ENCODE measurements at regions not wholly inside any gene's neighbourhood (a gene's known extent, or its start where the extent isn't known, plus 50 kb on each side); places are given as distances from the start of the nearest gene placed in this dataset.

DNA sequence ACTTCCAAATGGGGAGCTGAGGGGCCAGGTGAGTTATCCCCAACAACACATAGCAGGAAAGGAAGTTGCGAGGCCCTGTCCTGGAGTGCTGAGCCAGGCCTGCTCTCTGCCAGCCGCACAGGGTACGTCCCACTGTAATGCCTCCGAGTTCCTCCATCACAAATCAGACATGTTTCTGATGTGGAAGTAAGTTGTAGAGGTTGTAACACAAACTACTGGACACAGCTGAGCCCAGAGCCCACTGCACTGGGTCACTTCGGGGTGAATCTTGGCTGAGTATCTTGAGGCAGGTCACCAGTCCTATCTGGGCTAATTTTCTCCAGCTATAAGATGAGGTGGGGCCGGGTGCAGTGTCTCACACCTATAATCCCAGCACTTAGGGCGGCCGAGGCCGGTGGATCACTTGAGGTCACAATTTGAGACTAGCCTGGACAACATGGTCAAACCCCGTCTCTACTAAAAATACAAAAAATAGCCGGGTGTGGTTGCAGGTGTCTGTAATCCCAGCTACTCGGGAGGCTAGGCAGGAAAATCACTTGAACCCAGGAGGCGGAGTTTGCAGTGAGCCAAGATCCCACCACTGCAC lies 100.8 kb upstream of the CDH5 start:
- DNase-seq (ENCODE audit: low read depth in 2 of 2), result no peak

DNA sequence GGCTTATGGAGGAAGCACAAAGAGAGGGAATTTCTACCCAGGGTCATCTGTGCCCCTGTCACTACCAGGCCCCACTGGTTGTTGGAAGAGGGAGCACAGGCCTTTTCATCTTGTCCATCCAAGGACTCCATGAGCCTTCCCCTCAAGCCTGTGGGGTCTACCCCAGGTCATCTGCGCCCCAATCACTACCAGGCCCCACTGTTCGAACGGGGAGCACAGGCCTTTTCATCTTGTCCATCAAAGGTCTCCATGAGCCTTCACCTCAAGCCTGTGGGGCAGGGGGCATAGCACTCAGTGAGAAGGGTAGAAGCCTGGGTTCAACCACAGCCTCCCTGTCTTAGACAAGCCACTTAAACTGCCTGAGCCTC lies 101.5 kb upstream of the CDH5 start:
- DNase-seq (ENCODE audit: low read depth in 2 of 2), result no peak

DNA sequence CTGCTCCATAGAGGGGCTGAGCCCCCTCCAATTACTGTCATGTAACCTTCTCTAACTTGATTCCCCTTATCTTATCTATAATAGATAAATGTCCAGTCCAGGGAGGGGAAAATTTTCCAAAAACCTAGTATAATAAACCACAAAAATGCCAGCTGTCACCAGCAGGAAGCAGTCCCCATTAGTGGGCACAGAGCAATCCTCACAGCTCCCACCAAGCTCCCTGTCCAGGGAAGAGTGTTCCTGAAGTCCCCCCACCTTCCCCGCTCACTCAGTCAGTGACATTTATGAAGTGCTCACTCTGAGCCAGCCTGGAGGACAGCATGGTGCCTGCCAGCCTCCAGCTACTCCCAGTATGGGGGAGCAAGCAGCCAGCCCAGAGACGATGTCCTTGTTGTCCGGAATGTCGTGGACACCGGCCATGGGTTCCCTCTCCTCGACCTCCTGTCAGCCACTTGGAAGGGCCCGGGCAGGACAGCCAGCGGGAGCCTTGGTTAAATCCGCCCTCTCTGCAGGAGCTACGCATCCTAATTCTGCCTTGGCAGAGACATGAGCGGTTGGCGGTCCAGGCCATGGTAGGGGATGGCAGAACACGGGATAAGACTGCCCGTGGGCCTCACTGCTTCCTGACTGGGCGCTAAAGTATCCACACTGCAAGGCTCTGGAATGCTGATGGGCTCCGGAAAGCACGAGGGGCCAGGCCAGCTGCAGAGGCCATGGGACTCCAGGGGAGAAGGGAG lies 102.0 kb upstream of the CDH5 start:
- no peak for DNase-seq (ENCODE audit: low read depth in 2 of 2)

DNA sequence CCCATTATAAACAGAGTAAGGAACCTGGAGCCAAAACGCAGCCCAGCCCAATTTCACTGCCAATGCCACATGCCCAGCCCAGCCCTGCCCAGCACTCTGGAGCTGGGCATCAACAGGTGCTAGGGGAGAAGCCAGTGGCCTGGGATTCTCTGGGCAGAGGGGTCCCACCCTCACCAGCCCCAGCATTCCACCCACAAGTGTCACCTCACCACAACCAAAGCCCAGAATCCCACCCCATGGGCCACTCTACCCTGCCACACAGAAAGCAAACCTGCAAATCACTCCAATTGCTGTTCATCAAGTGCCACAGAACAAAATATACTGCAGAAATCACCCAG lies 102.5 kb upstream of the CDH5 start:
- DNase-seq (ENCODE audit: low read depth in 2 of 2), result no peak

DNA sequence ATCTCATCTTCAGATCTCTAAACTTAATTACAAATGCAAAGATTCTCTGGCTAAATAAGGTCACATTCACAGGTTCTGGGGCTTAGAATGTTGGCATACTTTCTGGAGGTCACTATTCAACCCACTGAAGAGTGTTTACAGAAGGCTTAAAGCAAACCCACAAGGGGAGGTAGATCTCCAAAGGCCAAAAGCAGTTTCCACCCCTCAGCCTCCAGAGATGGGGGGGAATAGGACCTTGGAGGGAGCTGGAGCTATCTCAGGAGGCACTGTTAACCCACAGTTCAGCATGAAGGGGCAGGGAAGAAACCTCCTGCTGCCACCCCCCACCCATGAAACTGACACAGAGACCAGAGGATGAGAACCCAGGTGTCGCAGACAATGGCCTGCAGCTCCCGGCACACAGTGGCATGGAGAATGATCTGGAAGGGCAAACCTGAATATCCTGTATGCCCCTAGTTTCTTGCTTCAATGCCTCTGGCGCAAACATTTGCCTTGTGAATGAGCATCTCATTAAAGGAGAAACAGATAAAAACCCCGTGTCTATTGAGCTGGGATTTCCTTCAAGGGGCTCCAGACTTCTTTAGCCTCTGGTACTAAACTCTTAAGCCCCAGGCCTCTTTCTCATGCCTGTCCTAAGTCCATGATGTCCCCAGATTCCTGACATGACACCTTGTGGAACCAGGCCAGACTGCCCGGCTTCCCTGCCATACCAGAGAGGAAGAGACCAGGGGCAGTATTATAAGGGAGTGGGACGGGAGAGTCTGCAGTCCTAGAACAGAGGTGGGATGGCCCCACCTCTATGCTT lies 103.1 kb upstream of the CDH5 start:
- DNase-seq (ENCODE audit: low read depth in 2 of 2), result no peak

DNA sequence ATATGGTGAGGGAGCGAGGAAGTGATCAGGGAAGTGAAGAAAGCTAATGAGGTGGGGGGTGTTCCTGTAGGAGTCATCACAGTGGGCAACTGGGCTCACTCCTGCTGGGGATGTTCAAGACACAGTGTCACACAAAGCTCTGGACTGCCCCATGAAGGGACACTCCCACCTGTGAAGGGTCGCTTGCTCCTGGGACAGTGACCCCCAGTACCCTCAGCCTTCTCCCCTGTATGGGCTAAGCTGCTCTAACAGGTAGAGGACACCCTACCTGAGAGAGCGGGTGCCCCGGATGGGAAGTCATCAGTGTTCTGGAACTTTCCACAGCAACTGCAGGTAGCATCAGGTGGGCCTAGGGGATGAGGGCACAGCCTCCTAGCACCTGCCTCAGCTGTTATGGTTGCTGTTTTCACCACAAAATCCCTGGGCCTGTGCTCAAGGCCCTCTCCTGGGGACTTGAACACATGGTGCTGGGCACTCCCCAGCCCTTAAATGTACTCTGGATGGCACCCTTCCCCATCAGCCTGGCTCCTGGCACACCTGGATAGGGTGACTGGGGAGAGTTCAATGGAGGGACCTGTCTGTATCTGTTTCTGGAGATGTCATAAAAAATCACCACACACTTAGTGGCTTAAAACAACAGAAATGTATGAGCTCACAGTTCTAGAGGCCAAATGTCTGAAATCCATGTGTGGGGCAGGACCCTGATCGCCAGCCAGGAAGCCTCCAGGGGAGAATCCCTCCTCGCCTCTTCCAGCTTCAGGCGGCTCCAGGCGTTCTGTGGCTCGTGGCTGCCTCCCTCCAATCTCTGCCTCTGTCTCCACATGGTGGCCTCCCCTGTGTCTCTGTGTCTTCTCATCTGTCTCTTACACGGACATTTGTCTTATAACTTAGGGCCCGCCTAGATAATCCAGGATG lies 104.0 kb upstream of the CDH5 start:
- no peak for DNase-seq (ENCODE audit: low read depth in 2 of 2)

DNA sequence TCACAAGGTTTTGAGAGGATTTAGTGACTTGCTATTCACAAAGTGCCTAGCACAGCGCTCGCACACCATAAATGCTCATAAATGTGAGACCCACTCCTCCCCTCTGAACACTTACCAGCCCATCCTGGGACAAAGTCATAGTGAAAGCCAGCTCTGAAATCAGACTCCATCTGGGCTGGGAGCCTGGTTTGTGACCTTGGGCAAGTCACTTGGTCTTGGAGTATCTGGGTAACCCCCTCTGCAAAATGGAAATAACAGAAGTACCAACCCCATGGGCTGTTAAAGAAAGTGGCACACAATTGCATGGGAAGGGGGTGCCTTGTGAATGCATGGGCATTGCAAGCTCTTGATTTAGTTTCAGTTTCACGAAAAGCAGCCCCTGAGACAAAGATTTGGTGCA lies 104.7 kb upstream of the CDH5 start:
- no peak for DNase-seq (ENCODE audit: low read depth in 2 of 2)

DNA sequence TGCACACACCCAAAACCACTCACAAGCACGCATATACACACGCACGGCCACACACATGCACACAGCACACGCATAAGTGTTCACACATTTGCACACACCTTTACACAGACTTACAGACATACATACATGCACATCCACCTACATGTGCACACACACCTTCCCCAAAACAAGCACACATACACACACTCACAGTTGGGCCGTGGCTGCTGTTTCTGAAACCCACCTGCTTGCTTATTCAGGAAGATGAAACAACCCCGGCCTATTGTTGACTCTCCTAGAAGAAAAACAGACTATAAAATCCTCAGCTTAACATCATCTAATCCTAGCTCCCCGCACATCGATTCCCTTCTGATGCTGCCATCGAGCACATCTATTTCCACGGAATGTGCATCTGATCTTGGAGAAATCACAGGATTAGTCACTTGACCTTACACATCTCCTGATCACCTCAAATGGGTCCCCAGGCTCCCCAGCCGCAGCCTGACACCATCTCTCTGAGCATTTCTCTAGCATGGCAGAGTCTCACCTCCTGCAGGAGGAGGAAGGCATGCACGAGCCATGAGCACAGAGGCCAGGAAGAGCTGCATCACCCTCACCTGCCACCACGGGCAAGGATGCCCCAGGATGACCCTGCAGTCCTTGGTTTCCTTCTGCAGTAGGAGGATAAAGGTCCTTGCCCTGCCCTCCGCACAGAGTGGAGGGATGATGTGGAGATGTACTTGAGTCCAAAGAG lies 105.8 kb upstream of the CDH5 start:
- DNase-seq (ENCODE audit: low read depth in 2 of 2), result no peak

DNA sequence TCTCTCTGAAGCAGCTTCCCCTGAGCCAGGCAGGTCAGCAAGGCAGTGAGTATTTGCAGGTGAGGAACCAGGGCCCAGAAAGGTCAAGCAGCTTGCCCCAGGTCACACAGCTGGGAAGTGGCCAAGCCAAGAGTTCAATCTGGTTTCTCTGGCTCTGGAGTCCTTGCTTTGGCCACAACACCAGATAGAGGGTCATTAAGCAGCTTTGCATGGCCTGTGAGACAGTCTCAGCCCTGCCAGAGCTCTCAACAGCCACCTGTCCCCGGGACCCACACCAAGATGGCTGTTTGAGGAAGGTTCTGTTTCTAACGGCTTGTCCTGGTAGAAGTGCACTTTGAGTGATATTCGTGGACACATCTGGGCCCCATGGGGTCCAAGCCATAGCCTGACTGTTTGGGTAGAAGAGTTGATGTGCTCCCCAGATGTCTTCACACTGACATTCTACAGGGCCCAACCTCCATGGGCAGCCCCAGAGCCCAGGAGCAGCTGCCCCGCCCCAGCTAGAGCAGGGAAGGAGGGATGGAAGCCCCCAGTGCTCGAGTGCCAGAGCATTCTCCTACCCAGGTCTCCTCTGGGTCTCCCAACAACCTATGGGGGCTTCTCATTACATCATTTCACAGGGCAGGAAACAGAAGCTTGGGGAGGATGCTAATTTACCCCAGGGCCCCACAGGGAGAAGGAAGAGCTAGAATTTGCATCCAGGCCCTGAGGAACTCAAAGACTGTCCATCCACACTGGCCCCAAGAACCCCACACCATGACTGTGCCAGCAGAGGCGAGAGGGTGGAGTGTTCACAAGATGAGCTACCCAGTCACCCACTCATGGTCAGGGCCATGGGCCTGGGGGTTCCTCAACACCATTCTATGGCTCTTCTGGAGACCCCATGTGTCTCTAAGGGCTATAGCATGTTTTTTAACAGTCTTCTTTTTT lies 107.3 kb upstream of the CDH5 start:
- DNase-seq (ENCODE audit: low read depth in 2 of 2), result no peak

DNA sequence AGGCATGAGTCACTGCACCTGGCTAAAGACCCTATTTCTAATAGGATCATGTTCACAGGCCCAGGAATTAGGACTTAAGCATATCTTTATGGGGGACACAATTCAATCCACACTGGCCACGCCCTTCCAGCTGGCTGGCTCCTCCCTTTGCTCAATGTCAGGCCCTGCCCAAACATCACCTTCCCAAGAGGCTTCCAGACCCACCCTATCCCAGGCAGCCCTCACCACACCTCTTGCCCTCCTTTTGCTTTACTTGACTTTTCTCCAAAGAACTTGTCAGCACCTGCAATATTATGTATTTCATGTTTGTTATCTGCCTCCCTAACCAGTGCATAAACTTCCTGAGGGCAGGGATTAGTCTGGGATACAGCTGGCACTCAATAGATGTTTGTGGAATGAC lies 109.6 kb upstream of the CDH5 start:
- no peak for DNase-seq (ENCODE audit: low read depth in 2 of 2)

DNA sequence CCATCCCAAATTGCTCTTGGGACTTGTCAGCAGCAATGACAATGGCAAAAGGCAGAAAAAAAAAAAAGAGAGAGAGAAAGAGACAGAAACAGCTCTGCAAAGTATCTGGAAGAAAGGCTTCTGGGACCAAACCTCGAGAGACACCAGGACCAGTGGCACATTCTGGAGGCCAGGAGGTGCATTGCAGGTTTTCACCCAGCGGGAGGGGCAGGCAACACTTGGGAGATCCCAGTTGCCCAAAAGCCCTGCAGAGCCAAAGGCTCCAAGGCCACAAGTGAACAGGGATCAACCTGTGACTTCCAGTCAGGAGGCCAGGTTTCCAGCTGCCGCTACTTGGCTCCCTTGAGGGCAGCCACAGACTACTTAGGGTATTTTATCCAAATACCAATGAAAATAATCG lies 110.8 kb upstream of the CDH5 start:
- no peak for DNase-seq (ENCODE audit: low read depth in 2 of 2)

DNA sequence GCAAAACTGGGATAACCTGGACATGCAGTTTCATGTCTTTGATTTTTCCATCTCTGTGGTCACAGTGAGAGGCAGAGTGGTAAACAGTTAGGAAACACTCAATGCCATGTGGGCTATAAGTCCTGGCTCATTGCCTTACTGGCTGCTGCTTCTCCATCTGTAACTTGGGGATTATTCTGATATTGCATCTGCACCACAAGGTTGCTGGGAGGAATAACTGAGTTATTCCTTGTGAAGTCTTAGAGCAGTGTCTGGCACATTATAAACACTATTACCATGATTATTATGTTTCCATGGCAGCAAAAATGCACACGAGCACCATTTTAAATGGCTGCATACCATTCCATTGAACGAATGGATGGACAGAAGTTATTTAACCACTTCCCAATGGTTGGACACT lies 111.7 kb upstream of the CDH5 start:
- DNase-seq (ENCODE audit: low read depth in 2 of 2), result no peak

DNA sequence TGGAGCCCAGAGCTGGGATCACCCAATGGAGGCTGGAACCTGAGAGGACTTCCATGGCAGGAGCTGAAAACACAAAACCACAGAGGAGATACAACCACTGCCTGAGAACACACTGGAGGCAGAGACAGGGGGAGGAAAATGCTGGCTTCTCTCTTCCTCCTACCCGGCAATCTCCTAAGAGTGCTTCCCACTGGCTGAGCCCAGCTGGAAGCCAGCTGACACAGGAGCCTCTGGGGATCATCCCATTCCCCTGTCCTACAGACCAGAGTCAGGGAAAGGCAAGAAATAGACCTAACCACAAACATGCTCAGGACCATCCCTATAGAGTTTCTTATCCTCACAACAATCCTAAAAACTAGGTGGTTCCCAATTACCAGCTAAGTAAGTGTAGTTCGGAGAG lies 112.4 kb upstream of the CDH5 start:
- no peak for DNase-seq (ENCODE audit: low read depth in 2 of 2)

DNA sequence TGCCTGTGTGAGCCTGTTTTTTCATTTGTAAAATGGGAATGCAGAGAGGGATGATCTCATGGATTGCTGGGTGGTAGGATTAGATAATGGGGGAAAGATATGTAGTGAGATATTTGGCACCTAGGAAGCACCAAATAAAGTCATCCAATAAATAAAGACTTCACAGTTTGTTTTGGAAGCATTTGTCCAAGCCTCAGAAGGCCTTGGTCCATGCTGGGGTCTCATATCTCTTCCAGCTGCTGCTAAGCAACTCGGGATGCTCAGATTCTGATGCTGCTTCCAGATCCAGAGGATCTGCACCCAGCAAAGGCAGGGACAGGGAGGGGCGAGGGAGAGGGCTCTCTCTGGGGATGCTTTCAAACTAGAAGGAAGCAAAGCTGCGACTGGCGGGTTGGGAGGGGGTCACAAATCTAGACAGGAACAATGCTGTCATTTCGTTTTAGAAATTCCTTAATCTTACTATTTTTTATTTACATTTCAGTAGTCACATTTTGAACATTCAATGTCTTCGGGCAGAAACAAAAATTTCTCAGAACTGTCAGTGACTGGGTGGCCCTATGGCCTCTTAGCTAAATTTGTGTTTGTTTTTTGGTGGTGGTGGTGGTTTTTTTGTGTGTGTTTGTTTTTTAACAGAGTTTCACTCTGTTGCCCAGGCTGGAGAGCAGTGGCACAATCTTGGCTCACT lies 114.9 kb upstream of the CDH5 start:
- no peak for DNase-seq (ENCODE audit: low read depth in 2 of 2)

DNA sequence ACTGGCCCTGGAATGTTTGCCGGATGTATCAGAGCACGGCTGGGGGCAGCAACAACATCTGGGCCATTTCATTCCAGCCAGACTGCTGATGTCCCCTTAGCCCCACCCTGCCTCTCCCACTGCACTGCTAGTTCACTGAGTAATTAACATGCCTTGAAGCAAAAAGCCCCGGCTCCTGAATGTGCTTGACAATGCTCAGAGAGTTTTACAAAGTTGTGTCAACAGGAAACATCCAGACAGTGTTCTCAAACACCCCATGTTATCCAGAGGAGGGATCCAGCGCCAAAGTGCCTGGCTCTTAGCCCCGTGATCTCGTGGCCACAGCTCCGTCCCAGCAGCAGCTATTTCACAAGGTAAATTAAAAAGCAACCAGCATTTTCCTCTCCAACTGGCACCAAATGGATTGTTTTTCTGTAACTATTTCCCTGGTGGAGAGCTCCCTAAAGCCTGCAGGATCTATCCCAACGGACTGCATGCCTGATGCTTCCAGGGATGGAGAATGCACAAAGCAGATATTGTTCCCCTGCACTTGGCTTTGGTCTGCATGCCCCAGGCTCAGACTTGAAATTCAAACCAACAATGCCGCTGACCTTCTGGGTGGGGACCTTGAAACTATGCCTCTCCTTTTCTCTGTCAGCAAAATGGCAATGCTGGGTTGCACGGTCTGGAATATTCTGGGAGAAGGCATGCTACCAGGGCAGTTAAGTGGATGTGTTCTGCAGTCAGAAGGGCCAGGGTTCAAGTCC lies 115.6 kb upstream of the CDH5 start:
- DNase-seq (ENCODE audit: low read depth in 2 of 2), result no peak

DNA sequence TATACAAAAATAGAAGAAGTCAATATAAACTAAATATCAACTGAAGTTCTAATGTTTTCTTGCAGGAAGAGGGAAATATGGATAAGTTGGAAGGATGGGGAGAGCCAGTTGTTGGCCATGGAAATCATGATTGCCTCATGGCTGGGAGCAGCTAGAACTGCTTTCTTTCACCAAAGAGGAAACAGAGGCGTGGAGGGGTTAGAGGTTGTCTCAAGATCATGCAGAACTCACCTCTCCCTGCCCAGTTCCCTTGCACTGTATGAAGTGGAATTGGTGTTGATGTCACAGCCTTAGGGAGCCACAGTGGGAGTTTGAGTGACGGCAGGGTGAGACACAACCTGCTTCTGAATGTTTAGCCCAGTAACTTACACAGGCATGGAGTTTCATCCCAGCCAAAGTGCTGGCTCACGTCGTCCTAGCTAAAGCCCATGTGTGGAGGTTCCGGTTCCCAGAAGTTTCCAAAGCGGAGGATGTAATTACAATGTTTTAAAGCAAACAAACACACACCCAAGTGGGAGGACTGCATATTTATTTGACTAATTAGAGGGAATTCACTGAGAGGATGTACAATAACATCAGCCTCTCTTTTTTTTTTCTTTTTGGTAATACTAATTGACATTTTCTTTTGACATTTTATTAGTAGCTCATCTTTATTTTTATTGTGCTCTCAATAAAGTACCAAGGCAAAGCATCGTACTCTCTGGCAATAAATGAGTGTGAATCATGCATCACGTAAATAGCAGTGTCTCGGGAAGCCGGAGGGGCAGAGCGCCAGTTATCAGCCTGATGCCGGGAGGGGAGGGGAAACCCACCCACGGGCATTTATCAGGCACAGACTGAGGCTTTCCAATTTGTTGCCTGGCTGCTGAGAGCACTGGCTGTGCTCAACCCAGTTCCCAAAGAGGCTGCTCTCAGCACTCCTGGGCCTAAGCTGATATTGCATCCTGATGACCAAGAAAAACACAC lies 118.7 kb upstream of the CDH5 start:
- DNase-seq (ENCODE audit: low read depth in 2 of 2), result no peak

DNA sequence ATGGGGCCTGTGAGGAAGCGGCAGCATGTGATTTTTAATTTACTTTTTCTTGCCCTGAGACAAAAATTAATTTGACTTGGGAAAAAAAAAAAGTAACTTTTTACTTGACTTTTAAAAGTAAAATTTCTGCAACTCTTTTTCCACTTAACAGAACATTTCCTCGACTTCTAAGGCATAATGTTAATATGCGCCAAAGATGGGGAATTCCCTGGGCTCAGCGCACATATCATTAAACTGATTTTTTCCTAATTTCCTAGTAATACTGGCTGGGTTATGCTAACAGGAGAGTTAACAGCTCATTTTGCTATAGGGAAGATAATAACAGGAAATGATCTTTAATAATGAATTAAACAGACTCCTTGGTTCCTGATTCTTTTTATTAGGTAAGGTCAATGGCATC lies 120.6 kb upstream of the CDH5 start:
- DNase-seq (ENCODE audit: low read depth in 2 of 2), result no peak

DNA sequence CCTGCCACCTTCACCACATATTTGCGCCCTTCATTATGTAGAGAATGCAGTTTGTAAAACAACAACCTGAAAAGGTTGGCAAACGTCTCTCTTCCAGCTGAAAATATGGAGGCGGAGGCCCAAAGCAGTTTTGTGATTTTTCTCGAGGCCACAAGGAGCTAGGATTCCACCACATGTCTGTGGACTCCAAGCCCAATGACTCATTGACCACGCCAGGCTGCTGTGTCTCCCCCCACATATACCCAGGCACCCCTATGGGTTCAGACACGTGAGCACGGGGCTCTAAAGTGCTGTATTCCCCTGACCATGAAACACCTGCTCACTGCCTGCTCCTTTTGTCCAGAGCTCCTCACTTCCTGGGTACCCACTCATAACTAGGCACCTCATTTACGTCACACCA lies 121.4 kb upstream of the CDH5 start:
- DNase-seq (ENCODE audit: low read depth in 2 of 2), result no peak
